B cell (primary cell): ENCODE measurements at regions not wholly inside any gene's neighbourhood (a gene's known extent, or its start where the extent isn't known, plus 50 kb on each side); places are given as distances from the start of the nearest gene placed in this dataset.

ENCODE experiments used
- ATAC-seq: fragments of 200-7000 bp; cut with Tn5 transposase; one replicate; pipeline ENCODE4 v1.10.0; 2021; ENCODE audit warnings: low read depth, mild to moderate bottlenecking, moderate number of reproducible peaks, moderate library complexity
- CTCF ChIA-PET: fragments of 350-600 bp; sonication (Branson Sonifier 250); formaldehyde crosslinking; loops from one replicate; lab custom pipeline; 2021; ENCODE audit warnings: antibody characterized with exemption, inconsistent platforms; lab: Charles Lee
- POLR2A ChIA-PET: fragments of 350-600 bp; sonication (Branson Sonifier 250); formaldehyde crosslinking; loops from one replicate; lab custom pipeline; 2021; ENCODE audit warnings: antibody characterized with exemption; lab: Charles Lee
- DNase-seq: peaks from one replicate; pipeline ENCODE4 v3.0.0; 2013
- H2AFZ ChIP-seq: 2 replicates; pipeline ENCODE4 v1.6.1; 2012; ENCODE audit warnings: mild to moderate bottlenecking, low read depth, low read length; ENCODE audit not compliant: insufficient read depth, poor library complexity, severe bottlenecking
- H3K27ac ChIP-seq, 2 donors: 1 replicate in 1 of 2; 2 replicates in 1 of 2; pipeline ENCODE4 v1.5.1; 2012 to 2013; ENCODE audit warnings: low read length in 2 of 2, mild to moderate bottlenecking in 2 of 2, moderate library complexity in 1 of 2
- H3K27me3 ChIP-seq, 4 experiments: fragments of 200-600 bp in 1 of 4; sonication (generic) in 1 of 4; replicated peaks in 1 of 4; 1 replicate in 2 of 4; 2 replicates in 2 of 4; pipeline versions ENCODE4 v1.6.1 to v1.7.0; 2013 to 2016; ENCODE audit warnings: low read length in 3 of 4, mild to moderate bottlenecking in 2 of 4, mixed read lengths in 1 of 4, moderate library complexity in 1 of 4; ENCODE audit not compliant: insufficient read depth in 4 of 4, control insufficient read depth in 3 of 4; ENCODE audit errors: control extremely low read depth in 1 of 4
- H3K36me3 ChIP-seq, 2 experiments: replicated peaks in 1 of 2; 1 replicate in 1 of 2; 2 replicates in 1 of 2; pipeline versions ENCODE4 v1.6.1 to v1.7.1; 2013; ENCODE audit warnings: low read length in 1 of 2; ENCODE audit not compliant: insufficient read depth in 2 of 2, control insufficient read depth in 1 of 2; ENCODE audit errors: control extremely low read depth in 1 of 2, extremely low read depth in 1 of 2
- H3K4me1 ChIP-seq, 2 donors: fragments of 200-600 bp in 1 of 2; sonication (generic) in 1 of 2; 1 replicate in 1 of 2; 2 replicates in 1 of 2; pipeline versions ENCODE4 v1.5.1 to v1.6.1; 2013 to 2017; ENCODE audit warnings: low read length in 2 of 2; ENCODE audit not compliant: control insufficient read depth in 2 of 2, insufficient read depth in 2 of 2
- H3K4me2 ChIP-seq: replicated peaks from 2 replicates; pipeline ENCODE3; 2012; ENCODE audit warnings: mild to moderate bottlenecking, low read depth, low read length; ENCODE audit not compliant: poor library complexity, severe bottlenecking
- H3K4me3 ChIP-seq, 5 experiments: fragments of 200-600 bp in 1 of 5; sonication (generic) in 1 of 5; 1 replicate in 3 of 5; 2 replicates in 2 of 5; pipeline versions ENCODE4 v1.5.1 to v1.7.0; 2011 to 2016; ENCODE audit warnings: low read length in 4 of 5, mild to moderate bottlenecking in 4 of 5, low read depth in 2 of 5, control low read depth in 1 of 5, moderate library complexity in 1 of 5; ENCODE audit not compliant: insufficient read depth in 1 of 5; ENCODE audit errors: control extremely low read depth in 1 of 5, extremely low read depth in 1 of 5
- H3K79me2 ChIP-seq: fragments of 200-600 bp; sonication (generic); one replicate; pipeline ENCODE4 v1.6.0; 2016; ENCODE audit warnings: low read length; ENCODE audit not compliant: control insufficient read depth, insufficient read depth
- H3K9ac ChIP-seq: fragments of 200-600 bp; sonication (generic); 2 replicates; pipeline ENCODE4 v1.6.1; 2017; ENCODE audit warnings: mild to moderate bottlenecking, low read length, moderate library complexity
- H3K9me3 ChIP-seq, 3 donors: one replicate each; pipeline versions ENCODE4 v1.6.1 to v1.7.1; 2013; ENCODE audit warnings: low read length in 2 of 3; ENCODE audit not compliant: control insufficient read depth in 2 of 3, insufficient read depth in 1 of 3; ENCODE audit errors: control extremely low read depth in 1 of 3
- H4K20me1 ChIP-seq: 2 replicates; pipeline ENCODE4 v1.6.0; 2012; ENCODE audit warnings: mild to moderate bottlenecking, low read length; ENCODE audit not compliant: insufficient read depth, control insufficient read depth, poor library complexity, severe bottlenecking
- H3K27ac Mint-ChIP-seq: one replicate; pipeline ENCODE4 v1.8.0; 2021; ENCODE audit warnings: mixed read lengths
- H3K27me3 Mint-ChIP-seq: one replicate; pipeline ENCODE4 v1.8.0; 2021; ENCODE audit warnings: mixed read lengths
- H3K4me1 Mint-ChIP-seq: one replicate; pipeline ENCODE4 v1.8.0; 2021; ENCODE audit warnings: mixed read lengths
- H3K4me3 Mint-ChIP-seq: one replicate; pipeline ENCODE4 v1.8.0; 2021; ENCODE audit warnings: mixed read lengths
- H3K9me3 Mint-ChIP-seq: one replicate; pipeline ENCODE4 v1.8.0; 2022; ENCODE audit warnings: mixed read lengths; ENCODE audit not compliant: insufficient read depth
- EZH2 ChIP-seq: IDR thresholded peaks from 2 replicates; pipeline ENCODE4 v1.6.1; 2012; ENCODE audit warnings: borderline replicate concordance, low read depth, mild to moderate bottlenecking, moderate library complexity, low read length; ENCODE audit not compliant: insufficient read depth, poor library complexity, severe bottlenecking
- WGBS: methylation state at CpG from one replicate; pipeline ENCODE4 v1.1.5; 2013; ENCODE audit warnings: missing lambda C conversion rate; ENCODE audit not compliant: insufficient coverage; 5-methylcytosine and 5-hydroxymethylcytosine counted together
- intact Hi-C: fragments of 100-400 bp; cut with micrococcal nuclease; formaldehyde crosslinking; loops from one replicate; pipeline ENCODE4 v1.10.0; 2022
- TF ChIP-seq, protein P1 (sequence below): fragments of 200-600 bp; IDR thresholded peaks from one replicate; pipeline ENCODE4 v1.8.0; 2022; ENCODE audit warnings: antibody characterized with exemption, mild to moderate bottlenecking

GRCh38 chr17:77312786-77313599, 172.2 kb downstream of the SEC14L1 start:
- POLR2A ChIA-PET = interaction anchor here (0.6 to 2.4 kb wide), 3 partner anchors 10 to 949 kb away, joined by 3 to 6 read pairs (median 5); no protein-coding TSS in a partner anchor
- WGBS = 95% methylated on average over 20 of the region's 23 CpGs

GRCh38 chr17:77313831-77314230, 173.1 kb downstream of the SEC14L1 start:
- DNase-seq (no peak), ATAC-seq (no peak)
- POLR2A ChIA-PET = interaction anchor here (0.7 kb wide), 1 partner anchor 31 kb away, joined by 3 read pairs; no protein-coding TSS in a partner anchor
- no peaks in the 10 kb centered on the region for H3K9me3 Mint-ChIP-seq
- Histone ChIP-seq H3K9me3 (no peaks in the 10 kb centered on the region), H3K36me3 (no peaks in the 10 kb centered on the region), H2AFZ (no peak overlapping the region), H4K20me1 (no peaks in the 10 kb centered on the region), H3K27ac (no peak overlapping the region), H3K4me2 (no peak overlapping the region), H3K79me2 (no peaks in the 10 kb centered on the region), H3K4me1 (peaks cover 22 to 32% of the 10 kb centered on the region in 2 donors), H3K4me3 (no peak overlapping the region), H3K27me3 (no peaks in the 10 kb centered on the region), H3K9ac (no peak overlapping the region)
- H3K4me1 Mint-ChIP-seq = peaks cover 31% of the 10 kb centered on the region
- intact Hi-C loops = no loop called here
- no peaks in the 10 kb centered on the region for H3K27me3 Mint-ChIP-seq
- TF ChIP-seq, protein P1, sequence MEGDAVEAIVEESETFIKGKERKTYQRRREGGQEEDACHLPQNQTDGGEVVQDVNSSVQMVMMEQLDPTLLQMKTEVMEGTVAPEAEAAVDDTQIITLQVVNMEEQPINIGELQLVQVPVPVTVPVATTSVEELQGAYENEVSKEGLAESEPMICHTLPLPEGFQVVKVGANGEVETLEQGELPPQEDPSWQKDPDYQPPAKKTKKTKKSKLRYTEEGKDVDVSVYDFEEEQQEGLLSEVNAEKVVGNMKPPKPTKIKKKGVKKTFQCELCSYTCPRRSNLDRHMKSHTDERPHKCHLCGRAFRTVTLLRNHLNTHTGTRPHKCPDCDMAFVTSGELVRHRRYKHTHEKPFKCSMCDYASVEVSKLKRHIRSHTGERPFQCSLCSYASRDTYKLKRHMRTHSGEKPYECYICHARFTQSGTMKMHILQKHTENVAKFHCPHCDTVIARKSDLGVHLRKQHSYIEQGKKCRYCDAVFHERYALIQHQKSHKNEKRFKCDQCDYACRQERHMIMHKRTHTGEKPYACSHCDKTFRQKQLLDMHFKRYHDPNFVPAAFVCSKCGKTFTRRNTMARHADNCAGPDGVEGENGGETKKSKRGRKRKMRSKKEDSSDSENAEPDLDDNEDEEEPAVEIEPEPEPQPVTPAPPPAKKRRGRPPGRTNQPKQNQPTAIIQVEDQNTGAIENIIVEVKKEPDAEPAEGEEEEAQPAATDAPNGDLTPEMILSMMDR = no peak
- no peak for TF ChIP-seq EZH2
- CTCF ChIA-PET = interaction anchor here (0.7 to 1.6 kb wide), 4 partner anchors 10 to 202 kb away, joined by 3 read pairs; no protein-coding TSS in a partner anchor
- H3K27ac Mint-ChIP-seq = no peak overlapping the region
- WGBS = 98% methylated on average over 7 of the region's 7 CpGs
- no peak overlapping the region for H3K4me3 Mint-ChIP-seq

More at GRCh38 chr17:77312786-77313599, 172.2 kb downstream of the SEC14L1 start:
- Histone ChIP-seq H3K79me2 (no peaks in the 10 kb centered on the region), H3K4me3 (no peak overlapping the region), H3K9ac (no peak overlapping the region), H3K9me3 (no peaks in the 10 kb centered on the region), H3K27ac (no peak overlapping the region), H4K20me1 (no peaks in the 10 kb centered on the region), H3K4me2 (no peak overlapping the region), H3K27me3 (no peaks in the 10 kb centered on the region), H3K4me1 (peaks cover 21 to 30% of the 10 kb centered on the region in 2 donors), H3K36me3 (no peaks in the 10 kb centered on the region), H2AFZ (no peak overlapping the region)
- H3K4me1 Mint-ChIP-seq = peaks cover 28% of the 10 kb centered on the region
- no peak for TF ChIP-seq EZH2
- TF ChIP-seq, protein P1 = no peak
- CTCF ChIA-PET = interaction anchor here (1.5 to 1.6 kb wide), 2 partner anchors 9 to 14 kb away, joined by 3 read pairs; no protein-coding TSS in a partner anchor
- no peak overlapping the region for H3K4me3 Mint-ChIP-seq
- H3K9me3 Mint-ChIP-seq = no peaks in the 10 kb centered on the region
- intact Hi-C loops = no loop called here
- no peak overlapping the region for H3K27ac Mint-ChIP-seq
- no peak for DNase-seq
- ATAC-seq = no peak
- no peaks in the 10 kb centered on the region for H3K27me3 Mint-ChIP-seq
